Activated naive CD4-positive, alpha-beta T cell treated with anti-CD3 and anti-CD28 coated beads, Interleukin-2, amount 50 U/mL, for 24 hours (primary cell): ENCODE measurements at regions not wholly inside any gene's neighbourhood (a gene's known extent, or its start where the extent isn't known, plus 50 kb on each side); places are given as distances from the start of the nearest gene placed in this dataset.

ENCODE experiments used
- H3K27ac Mint-ChIP-seq: one replicate; pipeline ENCODE4 v1.8.0; 2021; ENCODE audit warnings: mild to moderate bottlenecking, mixed read lengths
- H3K27me3 Mint-ChIP-seq: one replicate; pipeline ENCODE4 v1.8.0; 2021; ENCODE audit warnings: mixed read lengths
- H3K36me3 Mint-ChIP-seq: one replicate; pipeline ENCODE4 v1.8.0; 2021; ENCODE audit warnings: mixed read lengths
- H3K4me1 Mint-ChIP-seq: one replicate; pipeline ENCODE4 v1.8.0; 2021; ENCODE audit warnings: mixed read lengths
- H3K4me3 Mint-ChIP-seq: one replicate; pipeline ENCODE4 v1.8.0; 2021; ENCODE audit warnings: mild to moderate bottlenecking, mixed read lengths
- H3K9me3 Mint-ChIP-seq: one replicate; pipeline ENCODE4 v1.8.0; 2021; ENCODE audit warnings: mixed read lengths

DNA sequence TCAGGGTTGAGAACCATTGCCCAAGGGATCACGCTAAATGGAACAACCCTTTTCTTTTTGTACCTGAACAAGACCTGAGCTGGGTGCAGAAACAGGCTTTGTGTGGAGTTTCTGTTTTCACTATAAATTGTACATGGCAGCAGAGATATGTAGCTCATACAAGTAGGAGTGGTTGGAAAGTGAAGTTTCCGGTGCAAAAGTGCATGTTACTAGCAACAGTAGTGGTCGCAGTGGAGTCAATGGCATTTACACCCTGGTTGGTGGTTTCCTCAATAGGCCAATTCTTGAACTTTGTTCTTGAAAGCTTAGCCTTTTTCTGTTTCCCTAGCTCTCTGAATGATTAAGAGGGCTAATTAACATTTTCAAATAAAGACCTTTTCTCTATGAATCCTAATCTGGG is 170.7 kb downstream of the NEBL start:
- no peaks in the 10 kb centered on the region for H3K36me3 Mint-ChIP-seq
- no peak overlapping the region for H3K4me3 Mint-ChIP-seq
- no peaks in the 10 kb centered on the region for H3K27me3 Mint-ChIP-seq
- peaks cover 5% of the 10 kb centered on the region for H3K9me3 Mint-ChIP-seq
- no peak overlapping the region for H3K27ac Mint-ChIP-seq
- H3K4me1 Mint-ChIP-seq: no peaks in the 10 kb centered on the region

GRCh38 chr10:20714979-20715378 is 182.1 kb downstream of the NEBL start:
- Mint-ChIP-seq H3K36me3 (no peaks in the 10 kb centered on the region), H3K27me3 (no peaks in the 10 kb centered on the region), H3K4me1 (no peaks in the 10 kb centered on the region), H3K27ac (no peak overlapping the region), H3K9me3 (peaks cover 5% of the 10 kb centered on the region), H3K4me3 (no peak overlapping the region)

- no peak overlapping the region for H3K27ac Mint-ChIP-seq
- no peak overlapping the region for H3K4me3 Mint-ChIP-seq
- H3K27me3 Mint-ChIP-seq: no peaks in the 10 kb centered on the region
- H3K9me3 Mint-ChIP-seq: peaks cover 5% of the 10 kb centered on the region
- H3K4me1 Mint-ChIP-seq: no peaks in the 10 kb centered on the region
- H3K36me3 Mint-ChIP-seq: no peaks in the 10 kb centered on the region
Observed at GRCh38 chr10:20714518-20714917, 182.6 kb downstream of the NEBL start.

- H3K27ac Mint-ChIP-seq: no peak overlapping the region
- H3K36me3 Mint-ChIP-seq: no peaks in the 10 kb centered on the region
- no peaks in the 10 kb centered on the region for H3K4me1 Mint-ChIP-seq
- no peaks in the 10 kb centered on the region for H3K27me3 Mint-ChIP-seq
- no peak overlapping the region for H3K4me3 Mint-ChIP-seq
- H3K9me3 Mint-ChIP-seq: peaks cover 5% of the 10 kb centered on the region
Observed at GRCh38 chr10:20713420-20713819, 183.7 kb downstream of the NEBL start.

- no peaks in the 10 kb centered on the region for H3K4me1 Mint-ChIP-seq
- H3K36me3 Mint-ChIP-seq: no peaks in the 10 kb centered on the region
- no peak overlapping the region for H3K4me3 Mint-ChIP-seq
- no peaks in the 10 kb centered on the region for H3K27me3 Mint-ChIP-seq
- no peak overlapping the region for H3K27ac Mint-ChIP-seq
- peaks cover 10% of the 10 kb centered on the region for H3K9me3 Mint-ChIP-seq
Observed at GRCh38 chr10:20712774-20713173, 184.3 kb downstream of the NEBL start.

DNA sequence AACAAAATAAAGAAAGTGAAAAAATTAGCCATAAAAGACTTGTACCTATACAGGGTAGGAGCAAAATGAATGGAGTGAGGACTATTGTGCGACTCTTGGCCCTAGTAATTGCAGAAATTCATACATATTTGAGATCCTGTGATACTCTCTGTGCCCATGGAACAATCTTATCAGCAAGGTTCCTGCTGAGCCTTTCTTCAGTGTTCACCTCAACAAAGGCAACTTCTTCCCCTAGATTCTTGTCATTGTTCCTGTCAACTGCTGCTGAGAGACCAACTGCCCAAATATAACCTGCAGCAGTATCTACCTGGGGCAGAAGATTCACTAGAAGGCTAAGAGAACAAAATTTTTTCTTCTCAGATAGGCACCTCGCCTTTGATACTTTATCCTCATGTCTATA is 187.4 kb downstream of the NEBL start:
- Mint-ChIP-seq H3K4me3 (no peak overlapping the region), H3K36me3 (no peaks in the 10 kb centered on the region), H3K27me3 (no peaks in the 10 kb centered on the region), H3K4me1 (no peaks in the 10 kb centered on the region), H3K9me3 (peaks cover 13% of the 10 kb centered on the region), H3K27ac (no peak overlapping the region)

DNA sequence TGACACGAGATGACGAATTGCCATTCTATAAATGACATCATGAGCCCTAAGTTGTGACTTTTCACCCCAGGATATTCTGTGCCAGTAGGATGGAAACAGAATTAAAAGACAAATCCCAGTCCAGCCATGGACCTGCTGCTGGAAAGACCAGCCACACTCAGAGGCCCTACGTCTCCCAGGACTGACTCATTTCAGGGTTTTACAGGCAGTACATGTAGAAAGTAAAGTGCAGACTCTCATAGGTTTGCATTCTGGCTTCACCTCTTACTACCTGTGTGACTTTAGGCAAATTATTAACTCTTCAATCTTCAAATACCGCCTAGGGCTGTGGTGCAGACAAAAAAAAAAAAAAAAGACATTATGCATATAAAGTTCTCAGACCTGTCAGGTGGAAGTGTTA is 188.8 kb downstream of the NEBL start:
- no peaks in the 10 kb centered on the region for H3K27me3 Mint-ChIP-seq
- no peaks in the 10 kb centered on the region for H3K36me3 Mint-ChIP-seq
- H3K27ac Mint-ChIP-seq: no peak overlapping the region
- H3K9me3 Mint-ChIP-seq: peaks cover 17% of the 10 kb centered on the region
- H3K4me3 Mint-ChIP-seq: no peak overlapping the region
- H3K4me1 Mint-ChIP-seq: no peaks in the 10 kb centered on the region

- Mint-ChIP-seq H3K27me3 (no peaks in the 10 kb centered on the region), H3K27ac (no peak overlapping the region), H3K4me3 (no peak overlapping the region), H3K4me1 (no peaks in the 10 kb centered on the region), H3K36me3 (no peaks in the 10 kb centered on the region), H3K9me3 (peaks cover 17% of the 10 kb centered on the region)
Observed at GRCh38 chr10:20707251-20707650, 189.9 kb downstream of the NEBL start.

- H3K36me3 Mint-ChIP-seq: no peaks in the 10 kb centered on the region
Observed at GRCh38 chr10:20698837-20699236, 198.3 kb downstream of the NEBL start.

DNA sequence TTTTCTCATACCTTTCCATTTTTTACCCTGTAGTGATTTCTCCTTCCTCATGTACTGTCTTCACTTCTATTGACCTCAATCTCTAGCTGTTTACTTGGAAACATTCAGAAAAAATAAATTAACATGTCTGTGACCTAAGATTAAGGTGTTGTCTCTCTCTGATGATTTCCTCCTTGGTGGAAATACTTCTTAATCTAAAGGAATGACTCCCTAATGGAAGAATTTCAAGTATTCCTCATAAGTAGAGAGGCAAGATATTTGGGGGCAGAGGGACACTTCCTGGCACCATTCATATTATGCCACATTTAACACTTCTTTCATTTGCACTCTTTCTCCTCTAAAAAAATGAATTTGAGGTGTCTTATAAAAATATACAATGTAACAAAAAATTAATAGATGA is 202.8 kb downstream of the NEBL start:
- Mint-ChIP-seq H3K4me3 (no peak overlapping the region), H3K27me3 (no peaks in the 10 kb centered on the region), H3K36me3 (no peaks in the 10 kb centered on the region), H3K27ac (no peak overlapping the region), H3K9me3 (peaks cover 12% of the 10 kb centered on the region), H3K4me1 (no peaks in the 10 kb centered on the region)

More at GRCh38 chr10:20698837-20699236, 198.3 kb downstream of the NEBL start:
- Mint-ChIP-seq H3K4me1 (no peaks in the 10 kb centered on the region), H3K9me3 (peaks cover 12% of the 10 kb centered on the region), H3K27ac (no peak overlapping the region), H3K27me3 (no peaks in the 10 kb centered on the region), H3K4me3 (no peak overlapping the region)

- Mint-ChIP-seq H3K36me3 (no peaks in the 10 kb centered on the region), H3K4me1 (no peaks in the 10 kb centered on the region), H3K27ac (no peak overlapping the region), H3K4me3 (no peak overlapping the region), H3K9me3 (no peaks in the 10 kb centered on the region), H3K27me3 (no peaks in the 10 kb centered on the region)
Observed at GRCh38 chr10:20688797-20689544, 208.1 kb downstream of the NEBL start.

GRCh38 chr10:20686015-20686635 is 211.0 kb downstream of the NEBL start:
- no peaks in the 10 kb centered on the region for H3K9me3 Mint-ChIP-seq
- H3K27ac Mint-ChIP-seq: no peak overlapping the region
- H3K4me3 Mint-ChIP-seq: no peak overlapping the region
- H3K27me3 Mint-ChIP-seq: no peaks in the 10 kb centered on the region
- H3K36me3 Mint-ChIP-seq: no peaks in the 10 kb centered on the region
- H3K4me1 Mint-ChIP-seq: no peaks in the 10 kb centered on the region

GRCh38 chr10:20685462-20685861 is 211.6 kb downstream of the NEBL start:
- H3K27me3 Mint-ChIP-seq: no peaks in the 10 kb centered on the region
- H3K36me3 Mint-ChIP-seq: no peaks in the 10 kb centered on the region
- no peak overlapping the region for H3K4me3 Mint-ChIP-seq
- H3K27ac Mint-ChIP-seq: no peak overlapping the region
- no peaks in the 10 kb centered on the region for H3K9me3 Mint-ChIP-seq
- no peaks in the 10 kb centered on the region for H3K4me1 Mint-ChIP-seq

GRCh38 chr10:20683345-20683744 is 213.8 kb downstream of the NEBL start:
- Mint-ChIP-seq H3K4me1 (no peaks in the 10 kb centered on the region), H3K9me3 (no peaks in the 10 kb centered on the region), H3K27ac (no peak overlapping the region), H3K36me3 (no peaks in the 10 kb centered on the region), H3K4me3 (no peak overlapping the region), H3K27me3 (no peaks in the 10 kb centered on the region)

- H3K4me1 Mint-ChIP-seq: no peaks in the 10 kb centered on the region
- H3K4me3 Mint-ChIP-seq: no peak overlapping the region
- no peak overlapping the region for H3K27ac Mint-ChIP-seq
- H3K27me3 Mint-ChIP-seq: no peaks in the 10 kb centered on the region
- no peaks in the 10 kb centered on the region for H3K9me3 Mint-ChIP-seq
- no peaks in the 10 kb centered on the region for H3K36me3 Mint-ChIP-seq
Observed at GRCh38 chr10:20682782-20683181, 214.3 kb downstream of the NEBL start.

DNA sequence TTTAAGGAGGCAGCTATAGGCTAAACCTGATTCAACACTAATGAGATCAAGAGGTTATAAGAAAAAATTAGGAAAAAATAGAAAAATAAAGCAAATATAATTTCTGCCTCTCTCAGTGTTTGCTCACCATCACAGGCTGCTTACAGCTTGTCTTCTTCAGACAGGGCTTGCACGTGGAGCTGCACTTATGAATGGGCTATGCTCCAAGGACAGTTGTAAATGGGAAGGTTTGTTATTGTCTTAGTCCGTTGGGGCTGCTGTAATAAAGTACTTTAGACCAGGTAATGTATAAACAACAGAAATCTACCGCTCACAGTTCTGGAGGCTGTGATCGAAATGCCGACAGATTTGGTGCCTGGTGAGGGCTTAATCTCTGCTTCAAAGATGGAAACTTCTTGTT is 219.8 kb downstream of the NEBL start:
- Mint-ChIP-seq H3K9me3 (no peaks in the 10 kb centered on the region), H3K27ac (no peak overlapping the region), H3K36me3 (no peaks in the 10 kb centered on the region), H3K4me3 (no peak overlapping the region), H3K4me1 (no peaks in the 10 kb centered on the region), H3K27me3 (no peaks in the 10 kb centered on the region)

DNA sequence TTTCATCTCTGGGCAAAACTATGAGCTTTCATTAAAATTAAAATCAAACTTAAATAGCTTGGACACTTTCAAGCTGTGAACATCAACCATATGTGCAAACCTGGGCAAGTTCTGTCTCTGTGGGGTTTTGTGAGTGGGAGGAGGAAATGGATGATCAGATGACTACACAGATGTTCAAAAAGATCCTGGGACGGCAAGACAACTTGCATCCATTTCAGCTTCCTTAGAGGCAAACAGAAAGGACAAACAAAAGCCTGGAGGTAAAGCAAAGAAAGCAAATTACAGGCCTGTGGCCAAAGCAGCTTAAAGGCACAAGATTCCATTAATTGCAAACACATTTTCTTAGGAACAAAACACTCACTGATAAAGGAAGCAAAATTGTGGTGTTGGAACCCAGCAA is 222.2 kb downstream of the NEBL start:
- Mint-ChIP-seq H3K27ac (no peak overlapping the region), H3K27me3 (no peaks in the 10 kb centered on the region), H3K4me3 (no peak overlapping the region), H3K36me3 (no peaks in the 10 kb centered on the region), H3K9me3 (no peaks in the 10 kb centered on the region), H3K4me1 (no peaks in the 10 kb centered on the region)
